IPS DF 4.7 (cell line): ENCODE measurements at regions not wholly inside any gene's neighbourhood (a gene's known extent, or its start where the extent isn't known, plus 50 kb on each side); places are given as distances from the start of the nearest gene placed in this dataset.

Source experiments
- DNase-seq: peaks from one replicate; pipeline ENCODE4 v3.0.0-alpha.2; 2013; ENCODE audit warnings: low spot score; ENCODE audit errors: extremely low read depth

- DNase-seq = no peak
Observed at GRCh38 chr11:131190446-131190845, 180.0 kb upstream of the NTM start.

GRCh38 chr11:131191606-131192005, 178.8 kb upstream of the NTM start:
- no peak for DNase-seq

- DNase-seq = no peak
Observed at GRCh38 chr11:131192628-131193027, 177.8 kb upstream of the NTM start.

- no peak for DNase-seq
Observed at GRCh38 chr11:131193031-131193501, 177.3 kb upstream of the NTM start.

- DNase-seq = no peak
Observed at GRCh38 chr11:131194726-131195125, 175.7 kb upstream of the NTM start.

GRCh38 chr11:131195661-131196517, 174.5 kb upstream of the NTM start:
- no peak for DNase-seq

- DNase-seq = no peak
Observed at GRCh38 chr11:131198161-131199014, 172.0 kb upstream of the NTM start.

GRCh38 chr11:131199015-131199280, 171.5 kb upstream of the NTM start:
- DNase-seq = no peak

GRCh38 chr11:131201674-131202073, 168.7 kb upstream of the NTM start:
- no peak for DNase-seq

- no peak for DNase-seq
Observed at GRCh38 chr11:131203040-131203439, 167.4 kb upstream of the NTM start.

- DNase-seq = no peak
Observed at GRCh38 chr11:131204282-131204681, 166.1 kb upstream of the NTM start.

GRCh38 chr11:131204765-131205380, 165.5 kb upstream of the NTM start:
- DNase-seq = no peak

GRCh38 chr11:131206671-131207070, 163.7 kb upstream of the NTM start:
- DNase-seq = no peak

- DNase-seq = no peak
Observed at GRCh38 chr11:131207901-131208300, 162.5 kb upstream of the NTM start.

- DNase-seq = no peak
Observed at GRCh38 chr11:131217313-131218310, 152.8 kb upstream of the NTM start.

GRCh38 chr11:131218542-131218941, 151.9 kb upstream of the NTM start:
- DNase-seq = no peak

- DNase-seq = no peak
Observed at GRCh38 chr11:131219646-131220045, 150.8 kb upstream of the NTM start.

GRCh38 chr11:131223198-131223991, 147.0 kb upstream of the NTM start:
- DNase-seq = no peak

- no peak for DNase-seq
Observed at GRCh38 chr11:131228378-131228777, 142.0 kb upstream of the NTM start.

GRCh38 chr11:131229221-131229620, 141.2 kb upstream of the NTM start:
- DNase-seq = no peak
